Breast epithelium (tissue), 4 donors: ENCODE measurements at regions not wholly inside any gene's neighbourhood (a gene's known extent, or its start where the extent isn't known, plus 50 kb on each side); places are given as distances from the start of the nearest gene placed in this dataset.

Experiments used
- DNase-seq, 2 donors: peaks; one replicate each; pipeline ENCODE4 v3.0.0-alpha.2; 2019; ENCODE audit warnings: low spot score in 2 of 2
- H3K27ac ChIP-seq, 2 donors: fragments of 200-600 bp; sonication (generic) in 1 of 2; one replicate each; pipeline ENCODE4 v1.5.1; 2016 to 2019; ENCODE audit warnings: mild to moderate bottlenecking in 1 of 2
- H3K27me3 ChIP-seq, 2 donors: fragments of 200-600 bp; sonication (generic) in 1 of 2; one replicate each; pipeline versions ENCODE4 v1.5.1 to v1.6.0; 2017 to 2019; ENCODE audit warnings: control low read depth in 1 of 2, mild to moderate bottlenecking in 1 of 2
- H3K36me3 ChIP-seq: fragments of 200-600 bp; one replicate; pipeline ENCODE4 v1.5.1; 2019
- H3K4me1 ChIP-seq, 2 donors: fragments of 200-600 bp; sonication (generic); one replicate each; pipeline ENCODE4 v1.5.1; 2016 to 2019; ENCODE audit warnings: control low read depth in 1 of 2
- H3K4me3 ChIP-seq, 3 donors: fragments of 200-600 bp; sonication (generic); 1 replicate in 2 of 3; 2 replicates in 1 of 3; pipeline ENCODE4 v1.5.1; 2016 to 2019; ENCODE audit warnings: mild to moderate bottlenecking in 3 of 3, moderate library complexity in 2 of 3
- H3K9me3 ChIP-seq, 2 donors: fragments of 200-600 bp; sonication (generic) in 1 of 2; one replicate each; pipeline ENCODE4 v1.5.1; 2016 to 2019; ENCODE audit warnings: control low read depth in 1 of 2
- POLR2A ChIP-seq: fragments of 450-650 bp; IDR thresholded peaks from one replicate; pipeline ENCODE4 v1.6.1; 2016; ENCODE audit warnings: antibody characterized with exemption, mild to moderate bottlenecking, moderate library complexity
- POLR2AphosphoS5 ChIP-seq, 3 donors: sonication (generic); formaldehyde crosslinking; IDR thresholded peaks; one replicate each; pipeline ENCODE4 v1.6.1; 2017; ENCODE audit warnings: antibody characterized with exemption in 3 of 3
- intact Hi-C: fragments of 100-400 bp; cut with DNase I; formaldehyde crosslinking; loops from one replicate; pipeline ENCODE4 v1.15.1; 2023; ENCODE audit warnings: low total_unique reads
- TF ChIP-seq, protein P1 (sequence below), 3 donors: fragments of 450-650 bp; IDR thresholded peaks; one replicate each; pipeline ENCODE4 v1.5.1; 2016 to 2017; ENCODE audit warnings: antibody characterized with exemption in 3 of 3, mild to moderate bottlenecking in 3 of 3, moderate library complexity in 3 of 3

- Histone ChIP-seq H3K9me3 (peaks cover 0 to 8% of the 10 kb centered on the region in 2 donors), H3K27ac (no peak overlapping the region), H3K36me3 (no peaks in the 10 kb centered on the region), H3K4me1 (no peaks in the 10 kb centered on the region), H3K27me3 (peaks cover 0 to 12% of the 10 kb centered on the region in 2 donors), H3K4me3 (no peak overlapping the region)
- TF ChIP-seq POLR2A (no peak), POLR2AphosphoS5 (IDR thresholded peaks at IDR 0.05) (no peak)
- TF ChIP-seq, protein P1, sequence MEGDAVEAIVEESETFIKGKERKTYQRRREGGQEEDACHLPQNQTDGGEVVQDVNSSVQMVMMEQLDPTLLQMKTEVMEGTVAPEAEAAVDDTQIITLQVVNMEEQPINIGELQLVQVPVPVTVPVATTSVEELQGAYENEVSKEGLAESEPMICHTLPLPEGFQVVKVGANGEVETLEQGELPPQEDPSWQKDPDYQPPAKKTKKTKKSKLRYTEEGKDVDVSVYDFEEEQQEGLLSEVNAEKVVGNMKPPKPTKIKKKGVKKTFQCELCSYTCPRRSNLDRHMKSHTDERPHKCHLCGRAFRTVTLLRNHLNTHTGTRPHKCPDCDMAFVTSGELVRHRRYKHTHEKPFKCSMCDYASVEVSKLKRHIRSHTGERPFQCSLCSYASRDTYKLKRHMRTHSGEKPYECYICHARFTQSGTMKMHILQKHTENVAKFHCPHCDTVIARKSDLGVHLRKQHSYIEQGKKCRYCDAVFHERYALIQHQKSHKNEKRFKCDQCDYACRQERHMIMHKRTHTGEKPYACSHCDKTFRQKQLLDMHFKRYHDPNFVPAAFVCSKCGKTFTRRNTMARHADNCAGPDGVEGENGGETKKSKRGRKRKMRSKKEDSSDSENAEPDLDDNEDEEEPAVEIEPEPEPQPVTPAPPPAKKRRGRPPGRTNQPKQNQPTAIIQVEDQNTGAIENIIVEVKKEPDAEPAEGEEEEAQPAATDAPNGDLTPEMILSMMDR (IDR thresholded peaks at IDR 0.05) = no peak
- DNase-seq = no peak
- intact Hi-C loops = loop anchor here (5.0 kb wide), 1 partner anchor 115 kb away; no protein-coding TSS in a partner anchor
These were observed 108.6 kb upstream of the GPC1 start for GRCh38 chr2:240326886-240327285.

GRCh38 chr2:240327566-240327965, 107.9 kb upstream of the GPC1 start:
- no peak overlapping the region for H3K4me3 ChIP-seq
- no peak overlapping the region for H3K27ac ChIP-seq
- H3K9me3 ChIP-seq = peaks cover 0 to 8% of the 10 kb centered on the region in 2 donors
- no peaks in the 10 kb centered on the region for H3K4me1 ChIP-seq
- H3K36me3 ChIP-seq = no peaks in the 10 kb centered on the region
- no peak for DNase-seq
- peaks cover 0 to 12% of the 10 kb centered on the region in 2 donors for H3K27me3 ChIP-seq
- intact Hi-C loops = loop anchor here (5.0 kb wide), 1 partner anchor 115 kb away; no protein-coding TSS in a partner anchor
- TF ChIP-seq POLR2A = no peak
- no peak for TF ChIP-seq POLR2AphosphoS5 (IDR thresholded peaks at IDR 0.05)
- TF ChIP-seq, protein P1 (IDR thresholded peaks at IDR 0.05) = no peak

- H3K4me1 ChIP-seq = no peaks in the 10 kb centered on the region
- H3K27ac ChIP-seq = no peak overlapping the region
- DNase-seq = no peak
- H3K9me3 ChIP-seq = peaks cover 0 to 8% of the 10 kb centered on the region in 2 donors
- H3K27me3 ChIP-seq = peaks cover 0 to 12% of the 10 kb centered on the region in 2 donors
- no peak for TF ChIP-seq POLR2A
- intact Hi-C loops = loop anchor here (5.0 kb wide), 1 partner anchor 116 kb away; no protein-coding TSS in a partner anchor
- no peak overlapping the region for H3K4me3 ChIP-seq
- no peaks in the 10 kb centered on the region for H3K36me3 ChIP-seq
These were observed 106.9 kb upstream of the GPC1 start for GRCh38 chr2:240328526-240328925.

DNA sequence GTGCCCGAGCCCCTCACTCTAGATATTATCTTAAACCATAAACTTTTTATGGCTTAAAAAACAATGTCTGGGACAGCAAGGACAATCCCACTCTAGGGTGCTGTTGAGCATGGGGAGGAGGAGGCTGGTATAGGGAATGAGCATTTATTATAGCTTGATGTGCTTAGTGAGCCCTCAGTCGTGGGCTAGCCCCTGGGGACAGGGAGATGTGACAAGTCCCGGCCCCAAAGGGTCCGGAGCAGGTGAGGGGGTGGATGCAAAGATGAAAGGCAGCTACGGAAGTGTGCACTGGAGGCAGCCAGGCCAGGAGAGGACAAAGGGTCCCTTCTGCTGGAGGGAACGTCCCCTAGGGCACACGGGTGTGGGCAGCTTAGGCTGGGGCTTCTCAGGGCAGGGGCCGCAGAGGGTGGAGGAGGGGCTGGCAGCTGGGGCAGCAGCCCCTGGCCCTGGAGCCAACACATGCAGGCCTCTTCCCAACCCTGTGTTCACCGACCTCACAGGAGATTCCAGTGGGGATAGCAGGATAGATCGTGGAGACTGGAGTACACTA, 106.3 kb upstream of the GPC1 start:
- Histone ChIP-seq H3K27ac (no peak overlapping the region), H3K9me3 (peaks cover 0 to 8% of the 10 kb centered on the region in 2 donors), H3K36me3 (no peaks in the 10 kb centered on the region), H3K4me1 (no peaks in the 10 kb centered on the region), H3K4me3 (no peak overlapping the region), H3K27me3 (peaks cover 0 to 6% of the 10 kb centered on the region in 2 donors)
- intact Hi-C loops = loop anchor here (5.0 kb wide), 1 partner anchor 117 kb away; no protein-coding TSS in a partner anchor
- no peak for TF ChIP-seq POLR2AphosphoS5 (IDR thresholded peaks at IDR 0.05)
- TF ChIP-seq, protein P1 (IDR thresholded peaks at IDR 0.05) = no peak
- no peak for TF ChIP-seq POLR2A
- DNase-seq = no peak

- Histone ChIP-seq H3K9me3 (peaks cover 0 to 8% of the 10 kb centered on the region in 2 donors), H3K27me3 (peaks cover 0 to 3% of the 10 kb centered on the region in 2 donors), H3K36me3 (no peaks in the 10 kb centered on the region), H3K4me3 (no peak overlapping the region), H3K27ac (no peak overlapping the region), H3K4me1 (no peaks in the 10 kb centered on the region)
- no peak for TF ChIP-seq POLR2A
- TF ChIP-seq, protein P1 (IDR thresholded peaks at IDR 0.05) = no peak
- TF ChIP-seq POLR2AphosphoS5 (IDR thresholded peaks at IDR 0.05) = no peak
- no peak for DNase-seq
- intact Hi-C loops = loop anchor here (5.0 kb wide), 2 partner anchors 117 to 727 kb away; no protein-coding TSS in a partner anchor
These were observed 105.7 kb upstream of the GPC1 start for GRCh38 chr2:240329778-240330177.
